ENCODE measurements at regions not wholly inside any gene's neighbourhood (a gene's known extent, or its start where the extent isn't known, plus 50 kb on each side); places are given as distances from the start of the nearest gene placed in this dataset.

DNA sequence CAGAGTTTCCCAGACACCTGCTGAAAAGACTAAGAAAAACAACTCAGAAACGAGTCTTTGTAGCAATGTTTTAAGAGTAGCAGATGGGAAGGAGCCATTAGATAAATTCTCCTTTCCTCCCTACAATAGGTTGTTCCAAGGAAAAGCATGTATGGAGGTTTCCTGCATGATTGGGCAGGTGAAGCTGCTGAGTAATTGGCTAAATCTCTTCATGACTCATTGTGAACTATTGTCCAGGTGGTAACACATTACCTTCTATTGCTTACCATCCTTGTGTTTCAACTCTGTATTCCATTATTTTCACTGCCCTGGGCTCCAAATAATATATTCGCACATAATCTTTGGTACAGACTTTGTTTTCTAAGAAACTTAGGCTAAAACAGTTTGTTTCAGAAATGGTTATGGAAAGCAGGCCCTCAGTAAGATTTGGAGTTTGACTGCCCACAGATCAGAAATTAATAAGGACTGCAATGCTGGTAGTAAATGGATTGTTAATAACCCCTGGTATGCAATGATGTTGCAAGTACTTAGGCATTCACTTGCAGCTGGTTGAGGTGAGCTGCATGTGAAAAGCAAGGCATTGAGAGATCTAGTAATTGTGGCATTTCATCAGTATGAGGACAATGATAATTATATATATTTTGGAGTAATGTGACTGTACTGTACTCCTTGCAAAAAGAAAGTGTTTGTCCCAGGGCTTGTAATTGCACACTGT, 281.4 kb upstream of the VLDLR start:
- ATAC-seq (replicated peaks) (no peak), DNase-seq (no peak)
- H3K9me3 Mint-ChIP-seq, result peaks cover 0 to 2% of the 10 kb centered on the region in 2 donors
- no peaks in the 10 kb centered on the region for H3K36me3 Mint-ChIP-seq
- no peak overlapping the region for H3K4me3 Mint-ChIP-seq
- H3K27ac Mint-ChIP-seq, result no peak overlapping the region
- no peaks in the 10 kb centered on the region for H3K4me1 Mint-ChIP-seq
- peaks cover 0 to 5% of the 10 kb centered on the region in 2 donors for H3K27me3 Mint-ChIP-seq

DNA sequence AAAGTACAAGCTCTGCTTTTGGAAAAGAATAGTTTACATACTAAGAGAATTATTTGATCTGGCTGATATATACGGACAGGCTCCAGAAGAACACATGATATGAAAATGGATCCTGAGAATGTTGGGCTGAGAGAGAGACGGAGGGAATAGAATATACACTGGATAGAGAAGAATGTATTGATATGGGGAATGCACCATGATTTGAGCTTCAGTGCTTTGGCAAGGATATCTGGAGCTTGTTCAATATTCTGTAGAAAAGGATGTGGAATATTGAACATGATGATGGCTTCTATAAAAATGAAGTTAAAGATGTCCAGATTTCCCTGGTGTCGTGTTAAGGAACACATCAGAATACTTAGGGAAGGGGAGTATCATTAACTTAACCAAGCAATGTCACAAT, 280.5 kb upstream of the VLDLR start:
- Mint-ChIP-seq H3K4me1 (no peaks in the 10 kb centered on the region), H3K36me3 (no peaks in the 10 kb centered on the region), H3K27ac (no peak overlapping the region), H3K27me3 (peaks cover 0 to 5% of the 10 kb centered on the region in 2 donors), H3K9me3 (peaks cover 0 to 2% of the 10 kb centered on the region in 2 donors), H3K4me3 (no peak overlapping the region)
- DNase-seq, result no peak
- ATAC-seq (replicated peaks), result no peak

DNA sequence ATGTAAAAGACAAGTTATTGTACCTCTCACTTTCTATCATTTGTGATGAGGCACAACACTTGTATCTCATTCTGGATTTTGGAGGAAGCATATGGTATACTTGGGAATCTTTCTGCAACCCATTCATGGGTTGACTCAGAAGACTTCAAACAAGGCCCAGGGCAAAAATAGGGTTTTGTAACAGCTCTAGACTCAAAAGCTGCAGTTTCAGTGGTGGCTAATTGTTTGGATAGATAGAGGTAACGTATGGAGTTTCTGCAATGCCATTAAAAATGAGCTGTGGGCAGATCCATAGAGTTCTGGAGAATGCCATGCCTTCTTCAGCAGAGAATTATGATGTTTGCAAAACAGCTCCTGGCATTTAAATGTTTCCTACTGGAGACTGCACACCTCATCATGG, 279.6 kb upstream of the VLDLR start:
- peaks cover 0 to 5% of the 10 kb centered on the region in 2 donors for H3K27me3 Mint-ChIP-seq
- no peak overlapping the region for H3K4me3 Mint-ChIP-seq
- peaks cover 0 to 4% of the 10 kb centered on the region in 2 donors for H3K9me3 Mint-ChIP-seq

DNA sequence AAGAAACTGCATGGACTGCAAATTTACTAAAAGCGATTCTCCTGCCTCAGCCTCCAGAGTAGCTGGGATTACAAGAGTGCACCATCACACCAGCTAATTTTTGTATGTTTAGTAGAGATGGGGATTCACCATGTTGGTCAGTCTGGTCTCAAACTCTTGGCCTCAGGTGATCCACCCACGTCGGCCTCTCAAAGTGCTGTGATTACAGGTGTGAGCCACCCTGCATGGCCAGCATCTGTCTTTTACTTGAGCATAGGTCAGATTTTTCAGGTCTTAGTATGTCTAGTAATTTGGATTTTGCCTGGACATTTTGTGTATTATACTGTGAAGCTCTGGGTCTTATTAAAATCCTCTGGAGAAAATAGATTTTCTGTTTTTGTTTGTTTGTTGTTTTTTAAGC, 277.8 kb upstream of the VLDLR start:
- Mint-ChIP-seq H3K36me3 (no peaks in the 10 kb centered on the region), H3K9me3 (peaks cover 0 to 14% of the 10 kb centered on the region in 2 donors), H3K27ac (no peak overlapping the region), H3K4me3 (no peak overlapping the region), H3K27me3 (peaks cover 0 to 5% of the 10 kb centered on the region in 2 donors), H3K4me1 (no peaks in the 10 kb centered on the region)
- DNase-seq, result no peak
- no peak for ATAC-seq (replicated peaks)

More for the DNA sequence above, 279.6 kb upstream of the VLDLR start:
- no peak overlapping the region for H3K27ac Mint-ChIP-seq
- no peak for DNase-seq
- no peaks in the 10 kb centered on the region for H3K36me3 Mint-ChIP-seq
- ATAC-seq (replicated peaks), result no peak
- no peaks in the 10 kb centered on the region for H3K4me1 Mint-ChIP-seq

DNA sequence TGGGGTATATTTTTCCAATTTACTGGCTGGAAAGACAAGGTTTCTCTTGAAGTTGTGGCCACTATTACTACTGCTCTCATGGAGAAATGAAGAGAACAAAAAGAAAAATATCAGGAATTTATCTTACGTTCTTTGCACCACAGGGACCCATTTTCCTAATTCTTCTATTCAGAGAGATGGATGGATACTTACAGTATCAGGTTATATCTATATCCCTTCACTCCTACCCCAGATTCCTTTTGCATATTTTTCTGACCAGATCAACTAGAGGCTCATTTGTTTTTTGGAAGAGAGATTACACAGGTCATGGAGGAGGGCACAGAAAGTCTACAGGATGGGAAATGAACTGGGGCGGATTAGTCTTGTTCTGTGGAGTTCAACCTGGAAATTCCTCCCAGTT, 277.2 kb upstream of the VLDLR start:
- Mint-ChIP-seq H3K9me3 (peaks cover 0 to 17% of the 10 kb centered on the region in 2 donors), H3K36me3 (no peaks in the 10 kb centered on the region), H3K4me3 (no peak overlapping the region), H3K27ac (no peak overlapping the region), H3K27me3 (peaks cover 0 to 5% of the 10 kb centered on the region in 2 donors), H3K4me1 (no peaks in the 10 kb centered on the region)
- no peak for DNase-seq
- ATAC-seq (replicated peaks), result no peak

DNA sequence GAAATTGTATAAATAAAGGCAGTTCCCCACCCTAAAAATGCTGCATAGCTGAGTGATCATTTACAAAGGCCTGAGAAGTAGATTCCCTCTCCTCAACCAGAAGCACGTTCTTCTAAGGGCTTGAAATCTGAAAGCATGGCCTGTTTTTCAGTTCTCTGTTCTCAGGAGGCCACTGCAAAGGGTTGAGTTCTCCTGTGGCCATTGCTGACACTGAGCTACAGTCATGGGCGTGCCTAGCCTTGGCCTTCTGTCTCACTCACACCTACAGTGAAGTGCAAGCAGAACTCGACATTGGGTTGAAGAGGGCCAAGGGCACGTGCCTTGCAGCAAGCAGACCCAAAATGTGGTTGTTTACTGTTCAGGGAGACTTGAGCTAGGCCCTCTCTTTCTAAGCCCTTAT, 276.6 kb upstream of the VLDLR start:
- Mint-ChIP-seq H3K4me3 (no peak overlapping the region), H3K27me3 (peaks cover 0 to 5% of the 10 kb centered on the region in 2 donors), H3K9me3 (peaks cover 0 to 17% of the 10 kb centered on the region in 2 donors), H3K4me1 (no peaks in the 10 kb centered on the region), H3K36me3 (no peaks in the 10 kb centered on the region), H3K27ac (no peak overlapping the region)
- DNase-seq (no peak), ATAC-seq (replicated peaks) (no peak)

DNA sequence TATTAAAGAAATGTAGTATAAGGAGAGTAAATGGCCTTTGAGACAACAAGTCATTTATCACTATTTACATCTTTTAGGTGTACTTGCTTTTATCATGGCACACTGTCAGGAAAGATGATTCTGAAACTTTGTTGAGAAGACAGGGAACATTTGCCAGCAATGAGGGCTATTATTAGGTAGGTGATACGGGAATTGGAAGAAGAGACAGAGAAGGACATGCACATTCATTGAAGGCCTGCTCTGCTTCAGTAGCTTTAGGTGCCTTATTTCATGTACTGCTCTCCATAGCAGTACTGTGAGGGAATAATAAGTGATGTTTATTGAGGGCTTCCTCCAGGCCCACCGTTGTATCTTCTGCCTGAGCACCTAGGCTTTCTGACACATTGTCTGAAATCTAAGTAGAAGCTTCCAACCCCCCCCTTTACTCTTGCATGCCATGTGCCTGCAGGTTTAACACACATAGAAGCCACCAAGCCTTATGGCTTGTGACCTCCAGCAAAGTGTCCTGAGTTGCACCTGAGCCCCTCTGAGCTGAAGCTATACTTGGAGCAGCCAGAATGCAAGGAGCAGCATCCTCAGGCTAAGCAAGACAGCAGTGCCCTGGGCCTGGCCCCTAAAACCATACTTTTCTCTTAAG, 275.2 kb upstream of the VLDLR start:
- peaks cover 0 to 5% of the 10 kb centered on the region in 2 donors for H3K27me3 Mint-ChIP-seq
- no peak overlapping the region for H3K27ac Mint-ChIP-seq
- no peak overlapping the region for H3K4me3 Mint-ChIP-seq
- peaks cover 0 to 17% of the 10 kb centered on the region in 2 donors for H3K9me3 Mint-ChIP-seq
- H3K36me3 Mint-ChIP-seq, result no peaks in the 10 kb centered on the region
- H3K4me1 Mint-ChIP-seq, result no peaks in the 10 kb centered on the region
- ATAC-seq (replicated peaks) (no peak), DNase-seq (no peak)

DNA sequence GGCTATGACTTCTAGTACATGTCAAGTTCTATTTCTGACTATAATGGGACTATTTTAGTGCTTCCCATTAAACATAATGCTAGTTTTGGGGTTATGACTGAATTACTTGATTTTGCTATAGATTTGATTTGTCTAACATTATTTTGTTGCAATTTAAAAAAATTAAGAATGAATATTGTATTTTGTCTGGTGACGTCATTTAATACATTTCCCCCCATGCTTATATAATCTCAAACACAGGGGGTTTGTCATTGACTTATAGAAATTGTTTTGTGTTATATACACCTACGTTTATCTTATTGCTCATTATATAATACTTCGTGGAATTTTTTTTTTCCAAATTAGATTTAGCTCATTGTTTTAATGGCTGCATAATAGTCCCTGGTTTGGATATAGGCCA, 270.3 kb upstream of the VLDLR start:
- no peak for DNase-seq
- no peak overlapping the region for H3K4me3 Mint-ChIP-seq
- peaks cover 8 to 9% of the 10 kb centered on the region in 2 donors for H3K27me3 Mint-ChIP-seq
- H3K4me1 Mint-ChIP-seq, result no peaks in the 10 kb centered on the region
- H3K27ac Mint-ChIP-seq, result no peak overlapping the region
- ATAC-seq (replicated peaks), result no peak
- H3K36me3 Mint-ChIP-seq, result no peaks in the 10 kb centered on the region
- peaks cover 0 to 15% of the 10 kb centered on the region in 2 donors for H3K9me3 Mint-ChIP-seq

DNA sequence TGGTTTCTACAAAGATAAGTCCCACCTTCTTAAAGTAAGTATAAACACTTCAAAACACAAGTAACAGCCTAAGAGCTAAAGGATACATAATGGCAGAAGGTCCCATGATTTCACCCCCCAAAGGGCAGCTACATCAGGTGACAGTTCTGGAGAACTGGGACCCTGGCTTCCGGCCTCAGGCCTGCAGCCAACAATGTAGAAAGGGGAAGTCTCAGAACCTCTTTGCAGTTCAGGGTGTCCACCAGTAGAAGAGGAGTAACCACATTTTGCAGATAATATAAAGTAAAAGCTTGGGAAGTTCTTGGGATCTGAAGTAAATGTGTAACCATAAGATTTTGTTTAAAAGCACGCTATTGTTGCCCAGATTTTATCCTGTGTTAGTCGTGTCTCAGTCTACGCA, 267.4 kb upstream of the VLDLR start:
- Mint-ChIP-seq H3K9me3 (peaks cover 0 to 1% of the 10 kb centered on the region in 2 donors), H3K4me1 (no peaks in the 10 kb centered on the region), H3K4me3 (no peak overlapping the region), H3K36me3 (no peaks in the 10 kb centered on the region), H3K27me3 (peaks cover 8 to 9% of the 10 kb centered on the region in 2 donors), H3K27ac (no peak overlapping the region)
- no peak for DNase-seq
- no peak for ATAC-seq (replicated peaks)

DNA sequence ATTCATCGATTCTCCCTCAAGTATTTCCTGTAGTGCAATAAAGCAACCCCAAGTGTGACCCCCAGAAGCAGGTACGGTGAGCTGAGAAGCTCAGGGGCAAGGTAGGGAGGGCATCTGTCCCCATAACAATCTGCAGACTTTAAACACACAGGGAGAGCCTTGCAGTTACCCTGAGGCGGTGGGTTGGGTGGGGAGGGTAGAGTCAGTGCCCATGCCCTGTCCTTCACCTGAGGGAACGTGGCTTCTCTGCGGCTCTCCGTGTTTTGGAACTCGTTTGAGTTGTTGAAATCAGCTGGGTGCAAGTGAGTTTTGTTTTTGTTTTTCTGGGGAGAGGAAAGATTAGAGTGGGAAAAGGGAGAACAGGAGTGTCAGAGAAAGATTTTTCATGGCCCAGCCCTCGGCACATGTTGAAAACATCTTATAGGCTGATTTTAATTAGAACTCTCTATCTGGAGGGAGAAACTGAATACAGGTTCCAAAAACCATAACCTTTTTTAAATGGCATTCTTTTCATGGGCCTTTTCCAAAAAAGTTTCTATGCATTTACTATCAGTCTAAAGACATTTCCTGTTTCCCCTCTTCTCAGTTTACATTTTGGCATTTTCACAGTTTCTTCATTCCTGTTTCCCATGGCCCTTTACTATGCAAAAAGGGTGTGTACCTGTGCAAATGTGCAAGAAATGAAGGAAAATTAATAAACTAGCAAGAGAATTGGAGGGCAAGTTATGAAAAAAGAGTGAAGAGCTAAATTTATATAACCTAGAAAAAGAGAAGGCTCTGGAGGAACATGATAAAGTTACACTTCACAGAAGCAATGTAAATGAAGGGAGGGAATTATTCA, 266.5 kb upstream of the VLDLR start:
- no peaks in the 10 kb centered on the region for H3K9me3 Mint-ChIP-seq
- DNase-seq (no peak), ATAC-seq (replicated peaks) (no peak)
- H3K36me3 Mint-ChIP-seq, result no peaks in the 10 kb centered on the region
- no peaks in the 10 kb centered on the region for H3K4me1 Mint-ChIP-seq
- no peak overlapping the region for H3K27ac Mint-ChIP-seq
- peaks cover 9 to 12% of the 10 kb centered on the region in 2 donors for H3K27me3 Mint-ChIP-seq
- no peak overlapping the region for H3K4me3 Mint-ChIP-seq

DNA sequence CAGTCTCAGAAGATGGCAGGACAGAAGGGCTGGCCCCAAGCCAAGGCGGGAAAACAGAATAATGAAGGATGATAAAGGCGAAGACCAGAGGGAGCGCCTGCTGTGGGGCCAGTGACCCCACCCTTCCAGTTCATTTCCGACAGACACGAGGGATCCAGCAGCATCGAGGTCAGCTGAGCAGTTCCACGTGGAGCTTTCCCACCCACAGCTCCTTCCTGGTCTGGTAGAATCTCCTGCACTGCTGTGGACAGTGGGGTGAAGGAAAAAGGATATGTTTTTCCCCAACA, 265.9 kb upstream of the VLDLR start:
- Mint-ChIP-seq H3K27ac (no peak overlapping the region), H3K36me3 (no peaks in the 10 kb centered on the region), H3K4me3 (no peak overlapping the region), H3K9me3 (no peaks in the 10 kb centered on the region), H3K27me3 (peaks cover 9 to 14% of the 10 kb centered on the region in 2 donors), H3K4me1 (no peaks in the 10 kb centered on the region)
- ATAC-seq (replicated peaks) (no peak), DNase-seq (no peak)

DNA sequence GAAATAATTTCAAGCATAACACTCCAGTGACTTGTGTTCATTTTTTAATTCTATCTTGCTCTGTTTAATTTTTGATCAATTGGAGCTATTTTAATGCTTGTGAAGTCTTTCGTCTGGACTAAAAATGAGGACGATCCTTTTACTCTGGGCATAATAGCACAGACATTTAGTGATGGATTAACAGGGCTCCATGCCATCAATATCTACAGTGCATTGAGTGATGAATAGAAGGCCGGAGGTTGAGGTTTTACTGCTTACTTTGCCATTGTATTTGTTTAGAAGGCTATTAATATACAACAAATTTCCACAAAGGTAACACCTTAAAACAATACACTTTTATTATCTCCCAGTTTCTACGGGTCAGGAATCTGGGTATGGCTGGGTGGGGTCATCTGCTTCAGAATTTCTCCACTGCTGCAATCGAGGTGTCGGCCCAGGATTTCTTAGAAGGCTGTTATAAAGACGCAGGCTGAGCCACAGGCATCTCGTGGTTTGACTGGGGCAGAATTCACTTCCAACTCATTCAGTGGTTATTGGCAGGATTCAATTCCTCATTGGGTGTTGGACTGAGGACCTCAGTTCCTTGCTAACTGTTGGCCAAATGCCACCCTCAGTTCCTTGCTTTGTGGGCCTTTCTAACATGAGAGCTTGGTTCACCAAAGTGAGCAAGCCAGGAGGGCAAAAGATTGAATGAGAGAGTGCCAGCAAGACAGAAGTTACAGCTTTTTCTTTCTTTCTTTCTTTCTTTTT, 265.4 kb upstream of the VLDLR start:
- no peak overlapping the region for H3K27ac Mint-ChIP-seq
- peaks cover 9 to 14% of the 10 kb centered on the region in 2 donors for H3K27me3 Mint-ChIP-seq
- no peak for ATAC-seq (replicated peaks)
- H3K4me3 Mint-ChIP-seq, result no peak overlapping the region
- DNase-seq, result no peak
- H3K4me1 Mint-ChIP-seq, result no peaks in the 10 kb centered on the region
- no peaks in the 10 kb centered on the region for H3K9me3 Mint-ChIP-seq
- no peaks in the 10 kb centered on the region for H3K36me3 Mint-ChIP-seq

DNA sequence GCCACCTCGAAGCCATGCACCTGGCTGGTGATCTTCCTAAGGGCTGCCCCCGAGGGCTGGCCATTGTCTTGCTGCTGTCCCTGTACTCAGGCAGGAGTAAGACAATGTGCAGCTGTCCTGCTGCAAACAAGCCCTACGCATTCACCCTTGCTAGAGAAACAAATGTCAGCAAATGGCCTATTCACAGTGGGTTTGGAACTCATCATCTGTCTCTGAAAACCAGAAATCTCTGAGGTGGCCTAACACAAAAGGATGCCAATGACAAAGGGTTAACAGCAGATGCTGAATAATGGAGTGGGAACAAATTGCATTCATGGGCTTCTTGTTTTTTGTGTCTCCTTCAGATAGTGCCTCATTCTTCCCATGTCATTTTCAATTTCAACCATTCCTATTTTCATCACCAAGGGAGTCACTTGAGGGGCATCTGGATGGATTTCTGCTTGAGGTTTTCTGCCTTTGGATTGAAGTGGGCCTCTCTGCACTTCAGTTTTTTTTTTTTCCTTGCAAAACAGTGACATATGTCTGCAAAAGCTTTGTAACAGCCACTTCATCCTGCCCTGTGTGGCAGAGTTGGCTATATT, 261.6 kb upstream of the VLDLR start:
- peaks cover 5 to 13% of the 10 kb centered on the region in 2 donors for H3K27me3 Mint-ChIP-seq

DNA sequence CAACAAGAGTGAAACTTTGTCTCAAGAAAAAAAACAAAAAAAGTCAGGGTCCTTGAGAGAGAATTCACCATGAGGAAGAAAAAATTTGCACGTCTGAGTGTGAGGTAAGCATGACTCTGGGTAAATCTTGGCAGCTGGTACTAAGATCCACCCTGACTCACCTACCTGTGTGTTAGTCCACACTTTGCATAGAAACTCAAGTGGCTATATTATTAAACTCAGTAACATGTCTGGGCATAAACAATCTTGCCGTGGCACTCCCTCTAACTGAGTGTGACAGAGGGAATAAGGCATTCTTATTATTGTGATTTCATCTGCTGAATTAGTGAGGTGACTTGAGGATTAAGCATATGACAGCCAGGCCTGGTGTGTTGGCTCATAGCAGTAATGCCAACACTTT, 259.4 kb upstream of the VLDLR start:
- Mint-ChIP-seq H3K9me3 (no peaks in the 10 kb centered on the region), H3K27ac (no peak overlapping the region), H3K4me3 (no peak overlapping the region), H3K36me3 (no peaks in the 10 kb centered on the region), H3K27me3 (peaks cover 5 to 13% of the 10 kb centered on the region in 2 donors), H3K4me1 (no peaks in the 10 kb centered on the region)
- DNase-seq (no peak), ATAC-seq (replicated peaks) (no peak)

More for the DNA sequence above, 261.6 kb upstream of the VLDLR start:
- H3K4me1 Mint-ChIP-seq, result no peaks in the 10 kb centered on the region
- H3K4me3 Mint-ChIP-seq, result no peak overlapping the region
- no peak overlapping the region for H3K27ac Mint-ChIP-seq
- no peaks in the 10 kb centered on the region for H3K36me3 Mint-ChIP-seq
- DNase-seq, result no peak
- ATAC-seq (replicated peaks), result no peak
- H3K9me3 Mint-ChIP-seq, result no peaks in the 10 kb centered on the region
